Kidney (tissue), 13 donors: ENCODE measurements at regions not wholly inside any gene's neighbourhood (a gene's known extent, or its start where the extent isn't known, plus 50 kb on each side); places are given as distances from the start of the nearest gene placed in this dataset.

Experiments used
- DNase-seq, 5 donors: peaks; one replicate each; pipeline ENCODE4 v3.0.0-alpha.2; 2013 to 2020
- FAIRE-seq: peaks from 2 replicates; lab custom pipeline; 2012; peaks lifted over from hg19 to GRCh38; lab: Jason Lieb, UNC
- H3K27ac ChIP-seq, 2 donors: one replicate each; pipeline ENCODE4 v1.7.0; 2013; ENCODE audit warnings: low read depth in 2 of 2, low read length in 2 of 2, inconsistent platforms in 1 of 2
- H3K27me3 ChIP-seq: one replicate; pipeline ENCODE4 v1.7.1; 2013; ENCODE audit warnings: low read length, inconsistent platforms; ENCODE audit not compliant: control insufficient read depth, insufficient read depth
- H3K36me3 ChIP-seq, 3 donors: one replicate each; pipeline versions ENCODE4 v1.7.0 to v1.7.1; 2013; ENCODE audit warnings: low read length in 3 of 3, control low read depth in 1 of 3, inconsistent platforms in 1 of 3; ENCODE audit not compliant: insufficient read depth in 3 of 3, control insufficient read depth in 2 of 3
- H3K4me1 ChIP-seq, 3 donors: one replicate each; pipeline versions ENCODE4 v1.7.0 to v1.7.1; 2013; ENCODE audit warnings: low read length in 3 of 3, inconsistent platforms in 1 of 3, low read depth in 1 of 3; ENCODE audit not compliant: control insufficient read depth in 2 of 3, insufficient read depth in 2 of 3
- H3K4me3 ChIP-seq, 3 donors: one replicate each; pipeline versions ENCODE4 v1.7.0 to v1.8.1; 2013; ENCODE audit warnings: low read length in 3 of 3, control low read depth in 1 of 3, inconsistent platforms in 1 of 3
- H3K9ac ChIP-seq, 3 donors: one replicate each; pipeline versions ENCODE4 v1.7.0 to v1.7.1; 2013; ENCODE audit warnings: low read length in 3 of 3, control low read depth in 1 of 3, inconsistent platforms in 1 of 3
- H3K9me3 ChIP-seq, 3 donors: one replicate each; pipeline versions ENCODE4 v1.7.0 to v1.7.1; 2013; ENCODE audit warnings: low read length in 3 of 3, control low read depth in 1 of 3, inconsistent platforms in 1 of 3; ENCODE audit not compliant: control insufficient read depth in 2 of 3, insufficient read depth in 1 of 3
- CTCF ChIP-seq: IDR thresholded peaks from 3 replicates; pipeline ENCODE4 v1.5.1; 2012; ENCODE audit warnings: mild to moderate bottlenecking, moderate library complexity, borderline replicate concordance; ENCODE audit not compliant: insufficient read depth; ENCODE audit errors: extremely low read depth
- intact Hi-C: fragments of 100-400 bp; cut with DNase I; formaldehyde crosslinking; loops from one replicate; pipeline ENCODE4 v1.11.1; 2022
- donor health status: control.
- donor health status: control.
- donor health status: control.
- donor health status: control.
- donor health status: control.
- donor health status: DM: yes; HTN: yes; CAD: no.
- donor health status: Normal renal cell carcinoma (clear cell type).

DNA sequence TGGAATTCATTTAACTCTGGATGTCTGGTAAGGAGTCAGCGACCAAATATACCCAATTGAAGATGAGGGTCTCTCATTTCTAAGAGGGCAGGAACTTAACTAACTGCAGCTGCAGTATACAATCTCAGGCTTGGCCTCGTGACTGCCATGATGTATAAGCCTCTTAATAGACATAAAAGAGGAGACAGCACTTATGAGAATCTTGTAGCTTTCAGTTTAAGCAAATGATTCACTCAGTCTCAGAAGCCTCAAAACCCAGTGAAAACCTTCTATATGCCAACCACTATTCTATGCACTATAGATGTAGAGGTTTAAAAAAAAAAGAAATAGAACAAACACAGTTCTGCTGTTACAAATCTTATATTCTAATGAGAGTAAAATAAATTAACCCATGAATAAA lies 513.9 kb downstream of the TBL1XR1 start:
- FAIRE-seq (no peak), DNase-seq (no peak)
- no peaks in the 10 kb centered on the region for H3K27me3 ChIP-seq
- H3K4me1 ChIP-seq: no peaks in the 10 kb centered on the region
- no peaks in the 10 kb centered on the region for H3K36me3 ChIP-seq
- H3K4me3 ChIP-seq: no peak overlapping the region
- intact Hi-C loops: no loop called here
- no peak overlapping the region for H3K27ac ChIP-seq
- no peak for TF ChIP-seq CTCF
- H3K9me3 ChIP-seq: peaks cover 0 to 4% (median 0%) of the 10 kb centered on the region in 3 donors
- no peak overlapping the region for H3K9ac ChIP-seq

GRCh38 chr3:176663837-176664831 lies 533.1 kb downstream of the TBL1XR1 start:
- Histone ChIP-seq H3K4me1 (no peaks in the 10 kb centered on the region), H3K27me3 (no peaks in the 10 kb centered on the region), H3K9ac (no peak overlapping the region), H3K9me3 (no peaks in the 10 kb centered on the region), H3K4me3 (no peak overlapping the region), H3K27ac (no peak overlapping the region), H3K36me3 (no peaks in the 10 kb centered on the region)
- TF ChIP-seq CTCF: peak; percentile 35
- intact Hi-C loops: no loop called here
- peak in 2 of 5 donors; percentile 69 to 70 for DNase-seq
- FAIRE-seq: no peak

GRCh38 chr3:176663387-176663786 lies 533.9 kb downstream of the TBL1XR1 start:
- peak in 1 of 5 donors; percentile 11 for DNase-seq
- no peaks in the 10 kb centered on the region for H3K27me3 ChIP-seq

More at GRCh38 chr3:176663387-176663786, 533.9 kb downstream of the TBL1XR1 start:
- no peak overlapping the region for H3K4me3 ChIP-seq
- no peaks in the 10 kb centered on the region for H3K9me3 ChIP-seq
- no peak overlapping the region for H3K9ac ChIP-seq
- TF ChIP-seq CTCF: no peak
- intact Hi-C loops: no loop called here
- FAIRE-seq: no peak
- H3K27ac ChIP-seq: no peak overlapping the region
- H3K4me1 ChIP-seq: no peaks in the 10 kb centered on the region
- H3K36me3 ChIP-seq: no peaks in the 10 kb centered on the region
